Nephron progenitor cell (in vitro differentiated cells): ENCODE measurements at regions not wholly inside any gene's neighbourhood (a gene's known extent, or its start where the extent isn't known, plus 50 kb on each side); places are given as distances from the start of the nearest gene placed in this dataset.

ENCODE experiments used
- DNase-seq: peaks from one replicate; pipeline ENCODE4 v3.0.0; 2021
- H3K27ac Mint-ChIP-seq: 2 replicates; pipeline ENCODE4 v1.8.0; 2021; ENCODE audit warnings: mild to moderate bottlenecking, moderate library complexity, mixed read lengths
- H3K27me3 Mint-ChIP-seq: 2 replicates; pipeline ENCODE4 v1.8.0; 2021; ENCODE audit warnings: mild to moderate bottlenecking, low read depth, mixed read lengths; ENCODE audit not compliant: poor library complexity
- H3K36me3 Mint-ChIP-seq: 2 replicates; pipeline ENCODE4 v1.8.0; 2021; ENCODE audit warnings: low read depth, mixed read lengths
- H3K4me1 Mint-ChIP-seq: 2 replicates; pipeline ENCODE4 v1.8.0; 2021; ENCODE audit warnings: mixed read lengths
- H3K4me3 Mint-ChIP-seq: 2 replicates; pipeline ENCODE4 v1.8.0; 2021; ENCODE audit warnings: mild to moderate bottlenecking, moderate library complexity, mixed read lengths
- H3K9me3 Mint-ChIP-seq: 2 replicates; pipeline ENCODE4 v1.8.0; 2021; ENCODE audit warnings: mild to moderate bottlenecking, moderate library complexity, mixed read lengths
- CTCF ChIP-seq: fragments of 200-600 bp; sonication (generic); IDR thresholded peaks from 2 replicates; pipeline ENCODE4 v1.5.0; 2021; ENCODE audit warnings: antibody characterized with exemption

GRCh38 chr14:83991666-83992065, 1538.3 kb upstream of the FLRT2 start:
- Mint-ChIP-seq H3K27me3 (no peaks in the 10 kb centered on the region), H3K4me3 (no peak overlapping the region), H3K9me3 (no peaks in the 10 kb centered on the region), H3K36me3 (no peaks in the 10 kb centered on the region), H3K4me1 (no peaks in the 10 kb centered on the region), H3K27ac (no peak overlapping the region)
- TF ChIP-seq CTCF = no peak
- DNase-seq = no peak

GRCh38 chr14:83992857-83993256, 1537.1 kb upstream of the FLRT2 start:
- Mint-ChIP-seq H3K9me3 (no peaks in the 10 kb centered on the region), H3K4me1 (no peaks in the 10 kb centered on the region), H3K4me3 (no peak overlapping the region), H3K36me3 (no peaks in the 10 kb centered on the region), H3K27me3 (no peaks in the 10 kb centered on the region), H3K27ac (no peak overlapping the region)
- TF ChIP-seq CTCF = no peak
- DNase-seq = no peak

GRCh38 chr14:83993545-83993944, 1536.4 kb upstream of the FLRT2 start:
- no peaks in the 10 kb centered on the region for H3K36me3 Mint-ChIP-seq
- TF ChIP-seq CTCF = no peak

GRCh38 chr14:83994020-83994419, 1535.9 kb upstream of the FLRT2 start:
- H3K9me3 Mint-ChIP-seq = no peaks in the 10 kb centered on the region

More at GRCh38 chr14:83993545-83993944, 1536.4 kb upstream of the FLRT2 start:
- Mint-ChIP-seq H3K27me3 (no peaks in the 10 kb centered on the region), H3K27ac (no peak overlapping the region), H3K4me1 (no peaks in the 10 kb centered on the region), H3K9me3 (no peaks in the 10 kb centered on the region), H3K4me3 (no peak overlapping the region)
- no peak for DNase-seq

DNA sequence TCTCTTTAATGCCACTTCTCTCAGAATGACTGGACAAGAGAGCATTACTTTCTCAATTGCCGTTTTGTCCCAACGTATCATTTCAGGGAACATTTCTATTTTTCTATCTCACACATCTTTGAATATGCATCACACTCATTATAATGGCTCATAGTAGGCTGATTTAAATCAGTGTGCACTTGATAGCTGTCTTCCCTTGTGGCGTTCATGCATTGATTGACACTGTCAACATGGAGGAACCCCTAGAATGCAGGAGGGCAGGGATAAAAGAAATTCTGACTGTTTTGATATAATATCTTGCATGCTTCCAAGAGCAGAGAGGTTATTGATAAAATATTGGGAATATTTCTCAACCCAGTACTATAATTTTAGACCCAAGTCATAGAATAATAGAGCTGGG, 1528.9 kb upstream of the FLRT2 start:
- H3K27ac Mint-ChIP-seq = no peak overlapping the region
- no peaks in the 10 kb centered on the region for H3K36me3 Mint-ChIP-seq
- peaks cover 12% of the 10 kb centered on the region for H3K9me3 Mint-ChIP-seq

More at GRCh38 chr14:83994020-83994419, 1535.9 kb upstream of the FLRT2 start:
- Mint-ChIP-seq H3K4me3 (no peak overlapping the region), H3K4me1 (no peaks in the 10 kb centered on the region), H3K27me3 (no peaks in the 10 kb centered on the region), H3K27ac (no peak overlapping the region), H3K36me3 (no peaks in the 10 kb centered on the region)
- DNase-seq = no peak
- no peak for TF ChIP-seq CTCF

More for the DNA sequence above, 1528.9 kb upstream of the FLRT2 start:
- peaks cover 4% of the 10 kb centered on the region for H3K4me1 Mint-ChIP-seq
- H3K4me3 Mint-ChIP-seq = no peak overlapping the region
- TF ChIP-seq CTCF = no peak
- no peak for DNase-seq
- H3K27me3 Mint-ChIP-seq = no peaks in the 10 kb centered on the region
